ENCODE measurements at regions not wholly inside any gene's neighbourhood (a gene's known extent, or its start where the extent isn't known, plus 50 kb on each side); places are given as distances from the start of the nearest gene placed in this dataset.

DNA sequence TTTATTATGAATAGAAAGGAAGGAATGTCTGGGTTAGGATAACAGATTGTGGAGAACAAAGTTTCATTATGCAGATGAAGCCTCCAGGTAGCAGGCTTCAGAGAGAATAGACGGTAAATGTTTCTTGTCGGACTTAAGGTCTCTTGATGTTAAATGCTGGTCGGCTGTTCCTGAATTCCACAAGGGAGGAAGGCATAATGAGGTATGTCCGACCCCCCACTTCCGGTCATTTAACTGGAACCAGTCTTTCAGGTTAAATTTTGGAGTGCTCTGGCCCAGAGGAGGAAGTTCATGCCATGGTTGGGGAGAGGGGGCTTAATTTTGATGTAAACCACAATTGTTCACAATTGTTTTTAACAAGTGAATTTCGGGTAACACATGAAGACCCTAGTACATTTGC, 158.1 kb upstream of the VCX3A start:
- Histone ChIP-seq H3K4me1 (ENCODE audit: control insufficient read depth in 2 of 2, insufficient read depth in 2 of 2, low read length in 1 of 2) (no peaks in the 10 kb centered on the region), H3K36me3 (ENCODE audit: control insufficient read depth in 2 of 2, insufficient read depth in 2 of 2, low read length in 1 of 2) (no peaks in the 10 kb centered on the region), H3K9me3 (ENCODE audit: control insufficient read depth in 2 of 2, insufficient read depth in 1 of 2, low read depth in 1 of 2, low read length in 1 of 2) (no peaks in the 10 kb centered on the region), H3K27me3 (ENCODE audit: control insufficient read depth in 1 of 2, insufficient read depth in 2 of 2, low read length in 2 of 2) (no peaks in the 10 kb centered on the region), H3K4me3 (ENCODE audit: low read depth in 1 of 2, low read length in 2 of 2) (no peak overlapping the region), H3K27ac (ENCODE audit: low read depth in 2 of 2, low read length in 1 of 2) (no peak overlapping the region)
- 56 to 76% methylated on average over 6 of the region's 6 CpGs for WGBS, 2 donors

DNA sequence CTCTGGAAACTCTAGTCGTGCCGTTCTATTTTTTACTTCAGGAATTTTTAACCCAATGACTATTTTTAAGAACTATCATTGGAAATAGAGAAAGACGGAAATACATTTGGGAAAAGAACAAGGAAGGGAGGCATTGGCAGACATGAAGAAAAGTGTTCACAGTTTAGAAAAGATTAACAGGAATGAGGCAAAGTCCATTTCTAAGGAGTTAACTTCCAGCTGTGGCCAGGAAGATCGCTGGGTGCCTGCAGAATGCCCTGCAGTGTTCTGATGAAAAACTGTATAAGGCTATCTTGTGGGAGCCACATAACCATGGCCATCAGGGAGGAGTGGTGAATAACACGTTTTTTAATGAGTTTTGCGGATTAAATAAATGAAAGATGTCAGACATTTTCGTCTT, 150.6 kb upstream of the VCX3A start:
- no peaks in the 10 kb centered on the region for H3K4me1 ChIP-seq (ENCODE audit: control insufficient read depth in 2 of 2, insufficient read depth in 2 of 2, low read length in 1 of 2)
- no peak overlapping the region for H3K4me3 ChIP-seq (ENCODE audit: low read depth in 1 of 2, low read length in 2 of 2)
- H3K27ac ChIP-seq (ENCODE audit: low read depth in 2 of 2, low read length in 1 of 2) = no peak overlapping the region
- no peaks in the 10 kb centered on the region for H3K36me3 ChIP-seq (ENCODE audit: control insufficient read depth in 2 of 2, insufficient read depth in 2 of 2, low read length in 1 of 2)
- H3K27me3 ChIP-seq (ENCODE audit: control insufficient read depth in 1 of 2, insufficient read depth in 2 of 2, low read length in 2 of 2) = no peaks in the 10 kb centered on the region
- no peaks in the 10 kb centered on the region for H3K9me3 ChIP-seq (ENCODE audit: control insufficient read depth in 2 of 2, insufficient read depth in 1 of 2, low read depth in 1 of 2, low read length in 1 of 2)
- WGBS, 2 donors = 54 to 64% methylated on average over 7 of the region's 7 CpGs

DNA sequence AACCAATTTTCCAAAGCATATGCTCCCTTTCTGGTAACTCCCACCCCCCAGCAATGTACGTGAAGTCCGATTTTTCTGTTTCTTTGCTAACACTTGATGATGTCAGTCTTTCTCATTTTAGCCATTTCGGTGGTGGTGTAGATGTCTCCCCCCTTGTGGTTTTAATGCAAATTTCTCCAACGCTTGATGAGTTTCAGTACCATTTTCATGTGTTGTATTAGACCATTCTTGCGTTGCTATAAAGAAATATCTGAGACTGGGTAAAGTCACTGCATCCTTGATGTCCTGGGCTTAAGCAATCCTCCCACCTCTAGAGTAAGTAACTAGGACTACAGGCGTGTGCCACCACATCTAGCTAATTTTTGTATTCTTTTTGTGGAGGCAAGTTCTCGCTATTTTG, 148.4 kb upstream of the VCX3A start:
- no peaks in the 10 kb centered on the region for H3K27me3 ChIP-seq (ENCODE audit: control insufficient read depth in 1 of 2, insufficient read depth in 2 of 2, low read length in 2 of 2)
- H3K4me3 ChIP-seq (ENCODE audit: low read depth in 1 of 2, low read length in 2 of 2) = no peak overlapping the region
- H3K36me3 ChIP-seq (ENCODE audit: control insufficient read depth in 2 of 2, insufficient read depth in 2 of 2, low read length in 1 of 2) = no peaks in the 10 kb centered on the region
- WGBS, 2 donors = 90 to 94% methylated on average over 7 of the region's 7 CpGs
- no peaks in the 10 kb centered on the region for H3K9me3 ChIP-seq (ENCODE audit: control insufficient read depth in 2 of 2, insufficient read depth in 1 of 2, low read depth in 1 of 2, low read length in 1 of 2)
- no peaks in the 10 kb centered on the region for H3K4me1 ChIP-seq (ENCODE audit: control insufficient read depth in 2 of 2, insufficient read depth in 2 of 2, low read length in 1 of 2)
- H3K27ac ChIP-seq (ENCODE audit: low read depth in 2 of 2, low read length in 1 of 2) = no peak overlapping the region

DNA sequence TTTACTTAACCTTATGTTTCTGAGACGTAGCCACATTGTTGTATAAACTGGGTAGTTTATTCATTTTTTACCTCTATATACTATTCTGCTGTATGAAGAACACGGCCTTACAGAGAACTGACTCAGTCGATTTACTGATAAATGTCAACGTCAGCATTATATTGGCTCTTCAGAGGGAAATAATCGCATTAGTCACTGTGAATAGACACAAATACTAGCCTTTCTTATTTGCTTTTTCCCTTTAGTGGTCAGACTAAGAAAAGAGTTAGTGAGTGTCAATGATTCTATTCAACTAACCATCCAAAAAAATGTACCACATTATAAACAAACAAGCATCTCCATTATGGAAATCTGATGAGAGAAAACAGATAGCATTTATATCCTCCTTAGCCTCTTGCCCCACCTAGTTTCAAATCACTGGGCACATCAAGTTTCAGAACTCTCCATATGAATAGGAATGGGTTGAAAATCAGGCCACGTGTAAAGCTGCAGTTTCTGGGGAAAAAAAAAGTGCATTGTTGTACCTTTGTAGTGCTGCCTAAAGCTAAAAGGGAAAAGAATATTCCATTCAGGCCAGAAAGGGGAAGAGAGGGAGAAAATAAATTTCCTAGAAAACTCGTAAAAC, 146.7 kb upstream of the VCX3A start:
- H3K27ac ChIP-seq (ENCODE audit: low read depth in 2 of 2, low read length in 1 of 2) = no peak overlapping the region
- H3K4me3 ChIP-seq (ENCODE audit: low read depth in 1 of 2, low read length in 2 of 2) = no peak overlapping the region
- 83 to 84% methylated on average over 7 of the region's 7 CpGs for WGBS, 2 donors

DNA sequence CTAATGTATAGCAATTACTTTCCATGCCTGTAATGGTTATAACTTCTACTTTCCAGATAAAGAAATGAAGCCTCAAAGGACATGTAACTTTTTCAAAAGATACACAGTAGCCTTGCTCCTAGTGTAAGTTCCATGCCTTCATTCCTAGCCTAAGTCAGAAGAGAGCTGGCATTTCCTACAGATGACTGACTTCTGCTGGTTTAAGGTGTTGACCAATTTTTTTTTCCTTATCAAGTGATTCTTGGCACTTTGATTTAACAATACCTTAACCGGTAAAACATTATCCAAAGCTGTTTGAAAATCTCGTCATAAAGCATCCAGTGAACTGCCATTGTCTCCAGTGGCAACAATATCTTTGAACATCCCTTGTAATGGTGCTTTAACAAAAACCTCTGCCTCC, 145.1 kb upstream of the VCX3A start:
- no peak overlapping the region for H3K27ac ChIP-seq (ENCODE audit: low read depth in 2 of 2, low read length in 1 of 2)
- no peaks in the 10 kb centered on the region for H3K27me3 ChIP-seq (ENCODE audit: control insufficient read depth in 1 of 2, insufficient read depth in 2 of 2, low read length in 2 of 2)
- no peaks in the 10 kb centered on the region for H3K36me3 ChIP-seq (ENCODE audit: control insufficient read depth in 2 of 2, insufficient read depth in 2 of 2, low read length in 1 of 2)
- H3K4me1 ChIP-seq (ENCODE audit: control insufficient read depth in 2 of 2, insufficient read depth in 2 of 2, low read length in 1 of 2) = no peaks in the 10 kb centered on the region
- no peak overlapping the region for H3K4me3 ChIP-seq (ENCODE audit: low read depth in 1 of 2, low read length in 2 of 2)
- H3K9me3 ChIP-seq (ENCODE audit: control insufficient read depth in 2 of 2, insufficient read depth in 1 of 2, low read depth in 1 of 2, low read length in 1 of 2) = no peaks in the 10 kb centered on the region
- WGBS, 2 donors = 69 to 85% methylated on average over 2 of the region's 2 CpGs

More for the DNA sequence above, 146.7 kb upstream of the VCX3A start:
- no peaks in the 10 kb centered on the region for H3K27me3 ChIP-seq (ENCODE audit: control insufficient read depth in 1 of 2, insufficient read depth in 2 of 2, low read length in 2 of 2)
- no peaks in the 10 kb centered on the region for H3K36me3 ChIP-seq (ENCODE audit: control insufficient read depth in 2 of 2, insufficient read depth in 2 of 2, low read length in 1 of 2)
- H3K4me1 ChIP-seq (ENCODE audit: control insufficient read depth in 2 of 2, insufficient read depth in 2 of 2, low read length in 1 of 2) = no peaks in the 10 kb centered on the region
- H3K9me3 ChIP-seq (ENCODE audit: control insufficient read depth in 2 of 2, insufficient read depth in 1 of 2, low read depth in 1 of 2, low read length in 1 of 2) = no peaks in the 10 kb centered on the region

DNA sequence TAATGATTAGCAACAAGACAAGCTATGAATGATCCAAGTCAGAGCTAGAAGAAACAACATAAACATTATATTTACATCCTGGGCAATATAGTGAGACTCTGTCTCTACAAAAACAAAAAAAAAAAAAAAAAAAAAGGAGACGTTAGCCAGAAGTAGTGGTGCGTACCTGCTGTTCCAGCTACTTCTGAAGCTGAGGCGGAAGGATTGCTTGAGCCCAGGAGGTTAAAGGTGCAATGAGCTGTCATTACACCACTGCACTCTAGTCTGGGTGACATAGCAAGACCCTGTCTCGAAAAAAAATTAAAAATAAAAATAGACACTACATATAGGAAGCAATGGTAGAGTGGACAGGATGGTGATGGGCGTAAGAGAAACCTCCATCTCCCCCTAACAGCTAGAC, 144.6 kb upstream of the VCX3A start:
- Histone ChIP-seq H3K27ac (ENCODE audit: low read depth in 2 of 2, low read length in 1 of 2) (no peak overlapping the region), H3K4me3 (ENCODE audit: low read depth in 1 of 2, low read length in 2 of 2) (no peak overlapping the region), H3K9me3 (ENCODE audit: control insufficient read depth in 2 of 2, insufficient read depth in 1 of 2, low read depth in 1 of 2, low read length in 1 of 2) (no peaks in the 10 kb centered on the region), H3K36me3 (ENCODE audit: control insufficient read depth in 2 of 2, insufficient read depth in 2 of 2, low read length in 1 of 2) (no peaks in the 10 kb centered on the region), H3K4me1 (ENCODE audit: control insufficient read depth in 2 of 2, insufficient read depth in 2 of 2, low read length in 1 of 2) (no peaks in the 10 kb centered on the region), H3K27me3 (ENCODE audit: control insufficient read depth in 1 of 2, insufficient read depth in 2 of 2, low read length in 2 of 2) (no peaks in the 10 kb centered on the region)
- 77 to 93% methylated on average over 5 of the region's 5 CpGs for WGBS, 2 donors

DNA sequence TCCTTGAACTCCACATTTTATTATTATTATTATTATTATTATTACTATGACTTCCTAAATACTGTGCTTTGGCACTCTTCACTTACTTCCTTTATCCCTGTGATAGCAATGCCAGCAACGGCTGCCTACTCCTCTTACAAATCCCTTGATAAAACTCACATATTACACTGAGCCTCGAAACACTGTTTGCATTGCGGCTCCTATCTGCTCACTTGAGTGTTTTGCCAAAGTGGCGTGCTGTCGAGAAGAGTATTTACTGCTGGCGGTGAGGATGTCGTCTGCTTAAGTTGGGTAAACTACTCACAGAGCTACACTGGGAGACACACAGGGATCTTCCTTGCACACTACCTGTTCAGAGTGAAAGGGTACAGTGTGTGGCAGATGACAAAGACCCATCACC, 143.4 kb upstream of the VCX3A start:
- H3K4me1 ChIP-seq (ENCODE audit: control insufficient read depth in 2 of 2, insufficient read depth in 2 of 2, low read length in 1 of 2) = no peaks in the 10 kb centered on the region
- H3K4me3 ChIP-seq (ENCODE audit: low read depth in 1 of 2, low read length in 2 of 2) = no peak overlapping the region
- H3K27me3 ChIP-seq (ENCODE audit: control insufficient read depth in 1 of 2, insufficient read depth in 2 of 2, low read length in 2 of 2) = no peaks in the 10 kb centered on the region
- no peaks in the 10 kb centered on the region for H3K9me3 ChIP-seq (ENCODE audit: control insufficient read depth in 2 of 2, insufficient read depth in 1 of 2, low read depth in 1 of 2, low read length in 1 of 2)
- WGBS, 2 donors = 35 to 61% methylated on average over 7 of the region's 7 CpGs
- H3K27ac ChIP-seq (ENCODE audit: low read depth in 2 of 2, low read length in 1 of 2) = no peak overlapping the region
- no peaks in the 10 kb centered on the region for H3K36me3 ChIP-seq (ENCODE audit: control insufficient read depth in 2 of 2, insufficient read depth in 2 of 2, low read length in 1 of 2)

DNA sequence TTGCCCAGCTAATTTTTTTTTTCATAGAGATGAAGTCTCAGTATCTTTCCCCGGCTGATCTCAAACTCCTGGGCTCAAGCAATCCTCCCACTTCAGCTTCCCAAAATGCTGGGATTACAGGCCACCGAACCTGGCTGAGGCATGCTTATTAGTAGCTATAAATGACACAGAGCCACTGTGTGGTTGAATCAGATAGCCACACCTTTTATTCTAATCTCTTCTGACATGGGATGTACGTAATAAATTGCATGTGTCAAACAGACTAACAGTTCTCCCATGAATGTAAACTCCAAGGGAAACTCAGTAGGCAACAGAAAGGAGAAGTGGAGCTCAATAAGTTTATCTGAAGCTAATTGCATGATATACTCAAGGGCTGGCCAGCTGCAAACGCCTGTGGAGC, 139.8 kb upstream of the VCX3A start:
- no peak overlapping the region for H3K27ac ChIP-seq (ENCODE audit: low read depth in 2 of 2, low read length in 1 of 2)
- WGBS, 2 donors = 57 to 62% methylated on average over 4 of the region's 4 CpGs
- H3K27me3 ChIP-seq (ENCODE audit: control insufficient read depth in 1 of 2, insufficient read depth in 2 of 2, low read length in 2 of 2) = no peaks in the 10 kb centered on the region
- no peaks in the 10 kb centered on the region for H3K4me1 ChIP-seq (ENCODE audit: control insufficient read depth in 2 of 2, insufficient read depth in 2 of 2, low read length in 1 of 2)
- H3K36me3 ChIP-seq (ENCODE audit: control insufficient read depth in 2 of 2, insufficient read depth in 2 of 2, low read length in 1 of 2) = no peaks in the 10 kb centered on the region
- H3K4me3 ChIP-seq (ENCODE audit: low read depth in 1 of 2, low read length in 2 of 2) = no peak overlapping the region
- no peaks in the 10 kb centered on the region for H3K9me3 ChIP-seq (ENCODE audit: control insufficient read depth in 2 of 2, insufficient read depth in 1 of 2, low read depth in 1 of 2, low read length in 1 of 2)

DNA sequence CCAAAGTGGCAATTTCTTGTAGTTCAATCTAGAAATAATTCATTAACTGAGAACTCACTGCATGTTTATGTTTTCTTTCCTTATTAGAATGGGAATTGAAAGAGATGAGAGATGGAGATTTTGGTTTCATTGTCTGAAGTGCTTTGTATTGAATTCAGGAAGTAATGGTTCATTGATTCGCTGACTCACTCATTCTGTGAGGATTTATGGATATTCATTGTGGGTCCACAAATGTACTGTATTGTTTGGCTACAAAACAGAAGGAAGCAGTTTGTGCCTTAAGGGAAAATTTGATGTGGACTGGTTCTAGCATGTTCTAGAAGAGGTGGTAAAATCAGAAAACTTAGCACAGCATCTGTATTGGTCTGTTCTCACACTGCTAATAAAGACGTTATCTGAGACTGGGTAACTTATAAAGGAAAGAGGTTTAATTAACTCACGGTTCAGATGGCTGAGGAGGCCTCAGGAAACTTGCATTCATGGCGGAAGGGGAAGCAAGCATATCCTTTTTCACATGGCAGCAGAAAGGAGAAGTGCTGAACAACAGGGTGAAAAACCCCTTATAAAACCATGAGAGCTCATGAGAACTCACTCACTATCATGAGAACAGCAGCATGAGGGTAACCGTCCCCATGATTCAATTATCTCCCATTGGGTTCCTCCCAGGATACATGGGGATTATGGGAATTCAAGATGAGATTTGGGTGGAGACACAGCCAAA, 132.3 kb upstream of the VCX3A start:
- H3K9me3 ChIP-seq (ENCODE audit: control insufficient read depth in 2 of 2, insufficient read depth in 1 of 2, low read depth in 1 of 2, low read length in 1 of 2) = no peaks in the 10 kb centered on the region
- WGBS, 2 donors = 45 to 57% methylated on average over 5 of the region's 5 CpGs
- H3K4me1 ChIP-seq (ENCODE audit: control insufficient read depth in 2 of 2, insufficient read depth in 2 of 2, low read length in 1 of 2) = no peaks in the 10 kb centered on the region
- H3K27ac ChIP-seq (ENCODE audit: low read depth in 2 of 2, low read length in 1 of 2) = peak overlapping the region; percentile 2 to 42
- no peaks in the 10 kb centered on the region for H3K36me3 ChIP-seq (ENCODE audit: control insufficient read depth in 2 of 2, insufficient read depth in 2 of 2, low read length in 1 of 2)
- no peak overlapping the region for H3K4me3 ChIP-seq (ENCODE audit: low read depth in 1 of 2, low read length in 2 of 2)
- H3K27me3 ChIP-seq (ENCODE audit: control insufficient read depth in 1 of 2, insufficient read depth in 2 of 2, low read length in 2 of 2) = no peaks in the 10 kb centered on the region

DNA sequence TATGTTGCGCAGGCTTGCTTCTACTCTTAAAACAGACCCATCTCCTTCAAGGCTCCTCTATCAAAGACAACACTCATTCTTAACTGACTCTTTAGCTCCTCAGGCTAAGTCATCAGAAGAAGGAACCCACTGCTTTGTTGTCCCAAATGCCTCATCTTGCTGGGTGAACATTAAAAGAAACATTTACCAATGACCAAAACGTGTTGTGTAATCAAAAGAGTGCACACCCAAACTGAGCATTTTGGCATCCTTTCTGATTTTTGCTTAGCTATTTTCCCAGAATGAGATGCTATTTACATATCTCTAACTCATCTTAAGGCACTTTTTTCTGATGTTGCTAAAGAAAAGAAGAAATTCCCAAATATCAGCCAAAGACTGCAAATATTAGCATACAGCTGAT, 131.7 kb upstream of the VCX3A start:
- no peaks in the 10 kb centered on the region for H3K27me3 ChIP-seq (ENCODE audit: control insufficient read depth in 1 of 2, insufficient read depth in 2 of 2, low read length in 2 of 2)
- no peak overlapping the region for H3K27ac ChIP-seq (ENCODE audit: low read depth in 2 of 2, low read length in 1 of 2)
- WGBS, 2 donors = 69 to 80% methylated on average over 2 of the region's 2 CpGs

More for the DNA sequence above, 131.7 kb upstream of the VCX3A start:
- Histone ChIP-seq H3K9me3 (ENCODE audit: control insufficient read depth in 2 of 2, insufficient read depth in 1 of 2, low read depth in 1 of 2, low read length in 1 of 2) (no peaks in the 10 kb centered on the region), H3K4me1 (ENCODE audit: control insufficient read depth in 2 of 2, insufficient read depth in 2 of 2, low read length in 1 of 2) (no peaks in the 10 kb centered on the region), H3K4me3 (ENCODE audit: low read depth in 1 of 2, low read length in 2 of 2) (no peak overlapping the region), H3K36me3 (ENCODE audit: control insufficient read depth in 2 of 2, insufficient read depth in 2 of 2, low read length in 1 of 2) (no peaks in the 10 kb centered on the region)
